ENCODE measurements at regions not wholly inside any gene's neighbourhood (a gene's known extent, or its start where the extent isn't known, plus 50 kb on each side); places are given as distances from the start of the nearest gene placed in this dataset.

- no peak for DNase-seq (ENCODE audit: extremely low spot score)
- no peak for TF ChIP-seq CTCF (IDR thresholded peaks at IDR 0.05; ENCODE audit: control extremely low read depth, extremely low read depth, low read depth, missing control alignments)
- POLR2A ChIA-PET, result no interaction called here
- CTCF ChIA-PET, result interaction anchor here (1.0 kb wide), 1 partner anchor 39 kb away, joined by 4 read pairs; no protein-coding TSS in a partner anchor
Observed at GRCh38 chr1:25062621-25063255, 132.7 kb upstream of the RUNX3 start.

GRCh38 chr1:25061261-25061995, 131.4 kb upstream of the RUNX3 start:
- no peak for TF ChIP-seq CTCF (IDR thresholded peaks at IDR 0.05; ENCODE audit: control extremely low read depth, extremely low read depth, low read depth, missing control alignments)
- ChIA-PET CTCF (interaction anchor here (1.0 kb wide), 1 partner anchor 24 kb away, joined by 3 read pairs; no protein-coding TSS in a partner anchor), POLR2A (no interaction called here)
- no peak for DNase-seq (ENCODE audit: extremely low spot score)

GRCh38 chr1:25057188-25057587, 127.1 kb upstream of the RUNX3 start:
- ChIA-PET POLR2A (no interaction called here), CTCF (interaction anchor here (0.9 to 1.4 kb wide), 3 partner anchors 19 to 39 kb away, joined by 3 read pairs; no protein-coding TSS in a partner anchor)
- no peak for TF ChIP-seq CTCF (IDR thresholded peaks at IDR 0.05; ENCODE audit: control extremely low read depth, extremely low read depth, low read depth, missing control alignments)
- DNase-seq (ENCODE audit: extremely low spot score), result no peak

GRCh38 chr1:25056536-25056935, 126.5 kb upstream of the RUNX3 start:
- CTCF ChIA-PET, result interaction anchor here (1.4 kb wide), 1 partner anchor 39 kb away, joined by 3 read pairs; no protein-coding TSS in a partner anchor
- POLR2A ChIA-PET, result no interaction called here
- TF ChIP-seq CTCF (IDR thresholded peaks at IDR 0.05; ENCODE audit: control extremely low read depth, extremely low read depth, low read depth, missing control alignments), result no peak
- DNase-seq (ENCODE audit: extremely low spot score), result no peak

GRCh38 chr1:25055961-25056360, 125.9 kb upstream of the RUNX3 start:
- ChIA-PET CTCF (interaction anchor here (1.4 kb wide), 1 partner anchor 40 kb away, joined by 3 read pairs; no protein-coding TSS in a partner anchor), POLR2A (no interaction called here)
- DNase-seq (ENCODE audit: extremely low spot score), result no peak
- no peak for TF ChIP-seq CTCF (IDR thresholded peaks at IDR 0.05; ENCODE audit: control extremely low read depth, extremely low read depth, low read depth, missing control alignments)

- POLR2A ChIA-PET, result interaction anchor here (0.6 kb wide), 1 partner anchor 29 kb away, joined by 4 read pairs; no protein-coding TSS in a partner anchor
- CTCF ChIA-PET, result interaction anchor here (0.7 to 1.3 kb wide), 2 partner anchors 11 to 92 kb away, joined by 3 to 4 read pairs; no protein-coding TSS in a partner anchor
- no peak for TF ChIP-seq CTCF (IDR thresholded peaks at IDR 0.05; ENCODE audit: control extremely low read depth, extremely low read depth, low read depth, missing control alignments)
- DNase-seq (ENCODE audit: extremely low spot score), result no peak
Observed at GRCh38 chr1:25055324-25055780, 125.3 kb upstream of the RUNX3 start.
